ENCODE measurements at regions not wholly inside any gene's neighbourhood (a gene's known extent, or its start where the extent isn't known, plus 50 kb on each side); places are given as distances from the start of the nearest gene placed in this dataset.

GRCh38 chr13:21868823-21869222 is 197.9 kb downstream of the FGF9 start:
- H3K27ac ChIP-seq: no peak overlapping the region
- CTCF ChIA-PET: no interaction called here

GRCh38 chr13:21871382-21871781 is 200.5 kb downstream of the FGF9 start:
- Histone ChIP-seq H3F3A (ENCODE audit: insufficient read depth, low read depth) (no peaks in the 10 kb centered on the region), H3K27me3 (ENCODE audit: insufficient read depth, low read depth) (peaks cover 32% of the 10 kb centered on the region), H3K4me3 (no peak overlapping the region), H2AFZ (no peak overlapping the region), H4K20me1 (ENCODE audit: insufficient read depth) (no peaks in the 10 kb centered on the region), H3K9me2 (ENCODE audit: insufficient read depth) (no peaks in the 10 kb centered on the region), H3K36me3 (ENCODE audit: low read depth) (no peaks in the 10 kb centered on the region), H3K79me2 (ENCODE audit: low read depth) (no peaks in the 10 kb centered on the region), H3K4me2 (no peak overlapping the region), H3K27ac (no peak overlapping the region), H3K4me1 (replicated peaks; ENCODE audit: insufficient read depth) (no peaks in the 10 kb centered on the region), H3K9me3 (ENCODE audit: insufficient read depth, low read depth) (no peaks in the 10 kb centered on the region)
- intact Hi-C loops (cut with micrococcal nuclease; ENCODE audit: unreplicated experiment): no loop called here
- TF ChIP-seq EZH2 (IDR thresholded peaks at IDR 0.05; ENCODE audit: low read depth): no peak
- DNase-seq: no peak
- POLR2A ChIA-PET (ENCODE audit: unreplicated experiment): no interaction called here
- no TSS peak for BruUV-seq (replicated peaks)
- CTCF ChIA-PET: no interaction called here

More at GRCh38 chr13:21868823-21869222, 197.9 kb downstream of the FGF9 start:
- Histone ChIP-seq H3K36me3 (ENCODE audit: low read depth) (no peaks in the 10 kb centered on the region), H3F3A (ENCODE audit: insufficient read depth, low read depth) (no peaks in the 10 kb centered on the region), H3K27me3 (ENCODE audit: insufficient read depth, low read depth) (peaks cover 7% of the 10 kb centered on the region; the same call in 1 of the 2 replicates), H2AFZ (no peak overlapping the region), H3K4me1 (replicated peaks; ENCODE audit: insufficient read depth) (no peaks in the 10 kb centered on the region), H3K79me2 (ENCODE audit: low read depth) (no peaks in the 10 kb centered on the region), H3K4me2 (no peak overlapping the region), H3K9me2 (ENCODE audit: insufficient read depth) (no peaks in the 10 kb centered on the region), H3K4me3 (no peak overlapping the region), H4K20me1 (ENCODE audit: insufficient read depth) (no peaks in the 10 kb centered on the region; the same call in 1 of the 2 replicates), H3K9me3 (ENCODE audit: insufficient read depth, low read depth) (no peaks in the 10 kb centered on the region)
- no peak for TF ChIP-seq EZH2 (IDR thresholded peaks at IDR 0.05; ENCODE audit: low read depth)
- TF ChIP-seq, protein P1, sequence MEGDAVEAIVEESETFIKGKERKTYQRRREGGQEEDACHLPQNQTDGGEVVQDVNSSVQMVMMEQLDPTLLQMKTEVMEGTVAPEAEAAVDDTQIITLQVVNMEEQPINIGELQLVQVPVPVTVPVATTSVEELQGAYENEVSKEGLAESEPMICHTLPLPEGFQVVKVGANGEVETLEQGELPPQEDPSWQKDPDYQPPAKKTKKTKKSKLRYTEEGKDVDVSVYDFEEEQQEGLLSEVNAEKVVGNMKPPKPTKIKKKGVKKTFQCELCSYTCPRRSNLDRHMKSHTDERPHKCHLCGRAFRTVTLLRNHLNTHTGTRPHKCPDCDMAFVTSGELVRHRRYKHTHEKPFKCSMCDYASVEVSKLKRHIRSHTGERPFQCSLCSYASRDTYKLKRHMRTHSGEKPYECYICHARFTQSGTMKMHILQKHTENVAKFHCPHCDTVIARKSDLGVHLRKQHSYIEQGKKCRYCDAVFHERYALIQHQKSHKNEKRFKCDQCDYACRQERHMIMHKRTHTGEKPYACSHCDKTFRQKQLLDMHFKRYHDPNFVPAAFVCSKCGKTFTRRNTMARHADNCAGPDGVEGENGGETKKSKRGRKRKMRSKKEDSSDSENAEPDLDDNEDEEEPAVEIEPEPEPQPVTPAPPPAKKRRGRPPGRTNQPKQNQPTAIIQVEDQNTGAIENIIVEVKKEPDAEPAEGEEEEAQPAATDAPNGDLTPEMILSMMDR (conservative IDR thresholded peaks at IDR 0.05): no peak
- BruUV-seq (replicated peaks): no TSS peak
- no peak for DNase-seq
- POLR2A ChIA-PET (ENCODE audit: unreplicated experiment): no interaction called here
- intact Hi-C loops (cut with micrococcal nuclease; ENCODE audit: unreplicated experiment): no loop called here

- H3K36me3 ChIP-seq (ENCODE audit: low read depth): no peaks in the 10 kb centered on the region
- no TSS peak for BruUV-seq (replicated peaks)
- CTCF ChIA-PET: no interaction called here
Measured at GRCh38 chr13:21871919-21872318, 201.0 kb downstream of the FGF9 start.

GRCh38 chr13:21872795-21873194 is 201.9 kb downstream of the FGF9 start:
- H3K9me3 ChIP-seq (ENCODE audit: insufficient read depth, low read depth): no peaks in the 10 kb centered on the region
- DNase-seq: no peak
- no peaks in the 10 kb centered on the region for H3F3A ChIP-seq (ENCODE audit: insufficient read depth, low read depth)
- H2AFZ ChIP-seq: no peak overlapping the region
- H3K36me3 ChIP-seq (ENCODE audit: low read depth): no peaks in the 10 kb centered on the region
- CTCF ChIA-PET: no interaction called here
- BruUV-seq (replicated peaks): no TSS peak
- H3K79me2 ChIP-seq (ENCODE audit: low read depth): no peaks in the 10 kb centered on the region
- H3K4me2 ChIP-seq: no peak overlapping the region
- intact Hi-C loops (cut with micrococcal nuclease; ENCODE audit: unreplicated experiment): no loop called here
- H3K9me2 ChIP-seq (ENCODE audit: insufficient read depth): no peaks in the 10 kb centered on the region
- TF ChIP-seq, protein P1 (conservative IDR thresholded peaks at IDR 0.05): no peak
- TF ChIP-seq EZH2 (IDR thresholded peaks at IDR 0.05; ENCODE audit: low read depth): no peak
- no peaks in the 10 kb centered on the region for H3K4me1 ChIP-seq (replicated peaks; ENCODE audit: insufficient read depth)
- H3K27ac ChIP-seq: no peak overlapping the region
- no peaks in the 10 kb centered on the region for H4K20me1 ChIP-seq (ENCODE audit: insufficient read depth)
- H3K27me3 ChIP-seq (ENCODE audit: insufficient read depth, low read depth): peaks cover 44% of the 10 kb centered on the region
- POLR2A ChIA-PET (ENCODE audit: unreplicated experiment): no interaction called here
- no peak overlapping the region for H3K4me3 ChIP-seq

More at GRCh38 chr13:21871919-21872318, 201.0 kb downstream of the FGF9 start:
- Histone ChIP-seq H3F3A (ENCODE audit: insufficient read depth, low read depth) (no peaks in the 10 kb centered on the region), H3K79me2 (ENCODE audit: low read depth) (no peaks in the 10 kb centered on the region), H3K9me3 (ENCODE audit: insufficient read depth, low read depth) (no peaks in the 10 kb centered on the region), H2AFZ (no peak overlapping the region), H3K4me2 (no peak overlapping the region), H3K9me2 (ENCODE audit: insufficient read depth) (no peaks in the 10 kb centered on the region), H3K4me1 (replicated peaks; ENCODE audit: insufficient read depth) (no peaks in the 10 kb centered on the region), H3K27me3 (ENCODE audit: insufficient read depth, low read depth) (peaks cover 37% of the 10 kb centered on the region), H3K27ac (no peak overlapping the region), H4K20me1 (ENCODE audit: insufficient read depth) (no peaks in the 10 kb centered on the region), H3K4me3 (no peak overlapping the region)
- intact Hi-C loops (cut with micrococcal nuclease; ENCODE audit: unreplicated experiment): no loop called here
- TF ChIP-seq EZH2 (IDR thresholded peaks at IDR 0.05; ENCODE audit: low read depth): no peak
- TF ChIP-seq, protein P1 (conservative IDR thresholded peaks at IDR 0.05): no peak
- DNase-seq: no peak
- POLR2A ChIA-PET (ENCODE audit: unreplicated experiment): no interaction called here
